ENCODE measurements at regions not wholly inside any gene's neighbourhood (a gene's known extent, or its start where the extent isn't known, plus 50 kb on each side); places are given as distances from the start of the nearest gene placed in this dataset.
A peak's percentile ranks its signal among the peaks of the same experiment; 100 is the strongest.

DNA sequence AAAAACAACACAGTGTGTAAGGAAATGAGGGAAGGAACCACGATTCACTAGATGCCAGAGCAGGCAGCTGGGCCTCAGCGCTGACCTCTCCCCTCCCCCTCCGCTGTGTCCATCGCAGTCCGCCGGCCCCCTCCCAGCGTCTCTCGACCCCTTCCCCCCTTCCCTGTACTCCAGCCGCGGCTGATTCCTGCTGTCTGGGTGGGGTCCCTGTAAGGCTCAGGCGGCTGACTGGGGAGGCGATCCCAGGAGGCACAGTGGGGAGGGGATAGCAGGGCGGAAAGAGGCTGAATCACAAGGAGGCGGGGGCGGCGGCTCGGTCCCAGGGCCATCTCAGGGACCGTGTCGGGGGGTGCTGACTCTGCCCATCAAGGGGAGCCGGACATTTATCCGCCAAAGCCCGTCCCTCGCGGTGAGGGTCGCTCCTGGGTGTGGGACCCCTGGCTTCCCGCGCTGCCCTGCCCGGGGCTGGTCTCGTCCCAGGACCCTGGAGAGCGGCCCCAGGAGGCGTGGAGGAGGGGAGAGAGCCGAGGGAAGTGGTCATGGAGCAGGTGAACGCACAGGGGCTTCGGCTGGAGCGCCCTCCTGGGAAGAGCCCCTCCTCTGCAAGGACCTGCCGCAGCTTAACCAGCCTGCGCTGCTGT lies 241.9 kb downstream of the PTPRU start:
- Histone ChIP-seq H3K27ac (no peak overlapping the region), H3K4me3 (ENCODE audit: low read depth, low read length) (no peak overlapping the region), H3K9me3 (ENCODE audit: severe bottlenecking) (no peaks in the 10 kb centered on the region), H3K36me3 (no peaks in the 10 kb centered on the region), H3K27me3 (ENCODE audit: insufficient read depth, low read depth, severe bottlenecking) (no peaks in the 10 kb centered on the region)
- TF ChIP-seq, protein P1, sequence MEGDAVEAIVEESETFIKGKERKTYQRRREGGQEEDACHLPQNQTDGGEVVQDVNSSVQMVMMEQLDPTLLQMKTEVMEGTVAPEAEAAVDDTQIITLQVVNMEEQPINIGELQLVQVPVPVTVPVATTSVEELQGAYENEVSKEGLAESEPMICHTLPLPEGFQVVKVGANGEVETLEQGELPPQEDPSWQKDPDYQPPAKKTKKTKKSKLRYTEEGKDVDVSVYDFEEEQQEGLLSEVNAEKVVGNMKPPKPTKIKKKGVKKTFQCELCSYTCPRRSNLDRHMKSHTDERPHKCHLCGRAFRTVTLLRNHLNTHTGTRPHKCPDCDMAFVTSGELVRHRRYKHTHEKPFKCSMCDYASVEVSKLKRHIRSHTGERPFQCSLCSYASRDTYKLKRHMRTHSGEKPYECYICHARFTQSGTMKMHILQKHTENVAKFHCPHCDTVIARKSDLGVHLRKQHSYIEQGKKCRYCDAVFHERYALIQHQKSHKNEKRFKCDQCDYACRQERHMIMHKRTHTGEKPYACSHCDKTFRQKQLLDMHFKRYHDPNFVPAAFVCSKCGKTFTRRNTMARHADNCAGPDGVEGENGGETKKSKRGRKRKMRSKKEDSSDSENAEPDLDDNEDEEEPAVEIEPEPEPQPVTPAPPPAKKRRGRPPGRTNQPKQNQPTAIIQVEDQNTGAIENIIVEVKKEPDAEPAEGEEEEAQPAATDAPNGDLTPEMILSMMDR (IDR thresholded peaks at IDR 0.05; ENCODE audit: low read depth, low read length): no peak
- DNase-seq: no peak

DNA sequence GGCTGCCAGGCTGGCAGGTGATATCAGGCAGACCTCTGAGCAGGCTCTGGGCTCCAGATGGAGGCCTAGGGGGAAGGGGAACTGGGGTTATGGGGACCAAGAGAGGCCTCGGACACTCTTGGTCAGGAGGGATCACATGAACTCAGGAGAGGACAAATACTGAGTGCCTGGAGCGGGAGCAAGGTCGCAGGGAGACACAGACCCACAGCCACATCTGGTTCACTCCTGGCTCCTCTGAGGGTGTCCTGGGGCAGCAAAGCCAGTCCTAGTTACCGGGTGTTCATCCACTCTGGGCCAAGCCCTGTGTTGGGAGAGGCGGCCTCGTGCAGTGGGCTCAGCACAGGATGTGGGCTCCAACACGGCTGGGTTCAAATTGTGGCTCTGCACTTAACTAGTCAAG lies 239.0 kb downstream of the PTPRU start:
- DNase-seq: no peak
- H3K27ac ChIP-seq: peak overlapping the region; percentile 2; the same call in 1 of the 2 replicates
- no peak overlapping the region for H3K4me3 ChIP-seq (ENCODE audit: low read depth, low read length)
- H3K9me3 ChIP-seq (ENCODE audit: severe bottlenecking): no peaks in the 10 kb centered on the region
- H3K36me3 ChIP-seq: no peaks in the 10 kb centered on the region
- H3K27me3 ChIP-seq (ENCODE audit: insufficient read depth, low read depth, severe bottlenecking): no peaks in the 10 kb centered on the region
- TF ChIP-seq, protein P1 (IDR thresholded peaks at IDR 0.05; ENCODE audit: low read depth, low read length): no peak

DNA sequence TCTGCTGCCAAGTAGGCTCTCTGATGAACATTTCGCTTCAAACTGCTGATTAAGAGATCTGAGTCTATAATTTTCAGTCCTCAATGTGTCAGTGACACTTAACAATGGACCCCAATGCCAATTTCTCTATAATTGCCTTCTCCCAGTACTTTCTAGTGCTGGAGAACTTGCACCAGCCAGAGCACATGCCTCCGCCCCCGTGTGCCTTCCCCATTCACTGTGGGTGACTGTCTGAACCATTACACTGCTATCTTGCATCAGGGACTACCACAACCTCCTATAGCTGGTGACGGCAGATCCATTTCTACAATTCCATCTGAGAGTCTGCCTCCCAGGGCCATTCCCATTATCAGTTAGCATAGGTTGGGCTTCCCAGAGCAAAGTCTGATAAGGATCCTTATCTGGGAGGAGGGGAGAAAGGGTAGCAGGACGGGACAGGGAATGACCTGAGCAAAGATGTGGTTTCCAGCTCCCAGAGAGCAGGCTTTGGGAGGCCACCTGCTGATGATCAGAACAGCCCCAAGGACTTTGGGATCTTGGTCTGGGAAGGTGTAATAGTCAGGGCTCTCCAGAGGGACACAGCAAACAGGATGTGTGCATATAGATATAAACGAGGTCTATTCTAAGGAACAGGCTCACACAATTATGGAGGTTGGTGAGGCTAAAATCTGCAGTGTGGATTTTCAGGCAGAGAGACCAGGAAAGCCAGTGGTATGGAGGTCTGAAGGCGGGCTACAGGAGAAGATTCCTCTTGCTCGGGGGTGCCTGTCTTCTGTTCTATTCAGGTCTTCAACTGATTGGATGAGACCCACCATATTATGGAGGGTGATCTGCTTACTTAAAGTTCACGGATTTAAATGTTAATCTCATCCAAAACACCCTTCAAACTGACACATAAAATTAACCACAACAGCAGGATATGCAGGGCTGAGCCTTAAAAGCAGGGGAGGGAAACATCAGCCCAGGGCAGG lies 238.2 kb downstream of the PTPRU start:
- Histone ChIP-seq H3K27ac (peak overlapping the region; percentile 32), H3K9me3 (ENCODE audit: severe bottlenecking) (no peaks in the 10 kb centered on the region), H3K36me3 (no peaks in the 10 kb centered on the region), H3K27me3 (ENCODE audit: insufficient read depth, low read depth, severe bottlenecking) (no peaks in the 10 kb centered on the region), H3K4me3 (ENCODE audit: low read depth, low read length) (no peak overlapping the region)
- TF ChIP-seq, protein P1 (IDR thresholded peaks at IDR 0.05; ENCODE audit: low read depth, low read length): no peak
- no peak for DNase-seq

DNA sequence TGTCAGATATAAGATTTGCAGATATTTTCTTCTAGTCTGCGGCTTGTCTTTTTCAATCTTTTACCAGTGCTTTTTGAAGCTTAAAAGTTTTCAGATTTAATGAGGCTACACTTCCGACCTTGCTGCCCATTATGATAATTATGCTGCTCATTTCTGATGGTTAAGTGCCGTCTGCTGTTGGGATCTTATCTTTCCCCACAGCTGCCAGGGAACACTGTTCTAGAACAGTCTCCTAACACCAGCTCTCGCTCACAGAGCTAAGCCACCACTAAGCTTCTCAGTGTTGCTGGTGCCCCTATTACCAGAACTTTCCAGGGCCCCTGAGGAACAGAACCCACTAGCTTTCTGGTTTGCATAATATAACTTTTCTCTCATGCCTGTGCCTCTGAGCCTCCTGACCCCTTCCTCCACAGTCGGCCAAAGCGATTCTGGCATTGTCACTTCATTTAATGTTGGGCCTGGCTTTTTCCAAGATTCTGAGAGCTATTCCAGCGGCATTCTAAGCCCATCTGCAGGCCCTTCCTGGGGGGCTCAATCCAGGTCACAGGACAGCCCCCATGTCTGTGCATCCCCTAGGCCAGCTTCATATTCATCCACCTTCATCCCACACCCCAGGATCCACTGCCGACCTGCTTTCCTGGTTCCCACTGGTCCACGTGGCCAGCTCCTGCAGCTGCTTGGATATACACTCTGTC lies 237.0 kb downstream of the PTPRU start:
- Histone ChIP-seq H3K27ac (peak overlapping the region; percentile 85), H3K4me3 (ENCODE audit: low read depth, low read length) (no peak overlapping the region), H3K36me3 (no peaks in the 10 kb centered on the region), H3K27me3 (ENCODE audit: insufficient read depth, low read depth, severe bottlenecking) (no peaks in the 10 kb centered on the region), H3K9me3 (ENCODE audit: severe bottlenecking) (no peaks in the 10 kb centered on the region)
- TF ChIP-seq, protein P1 (IDR thresholded peaks at IDR 0.05; ENCODE audit: low read depth, low read length): no peak
- peak; percentile 57 for DNase-seq

DNA sequence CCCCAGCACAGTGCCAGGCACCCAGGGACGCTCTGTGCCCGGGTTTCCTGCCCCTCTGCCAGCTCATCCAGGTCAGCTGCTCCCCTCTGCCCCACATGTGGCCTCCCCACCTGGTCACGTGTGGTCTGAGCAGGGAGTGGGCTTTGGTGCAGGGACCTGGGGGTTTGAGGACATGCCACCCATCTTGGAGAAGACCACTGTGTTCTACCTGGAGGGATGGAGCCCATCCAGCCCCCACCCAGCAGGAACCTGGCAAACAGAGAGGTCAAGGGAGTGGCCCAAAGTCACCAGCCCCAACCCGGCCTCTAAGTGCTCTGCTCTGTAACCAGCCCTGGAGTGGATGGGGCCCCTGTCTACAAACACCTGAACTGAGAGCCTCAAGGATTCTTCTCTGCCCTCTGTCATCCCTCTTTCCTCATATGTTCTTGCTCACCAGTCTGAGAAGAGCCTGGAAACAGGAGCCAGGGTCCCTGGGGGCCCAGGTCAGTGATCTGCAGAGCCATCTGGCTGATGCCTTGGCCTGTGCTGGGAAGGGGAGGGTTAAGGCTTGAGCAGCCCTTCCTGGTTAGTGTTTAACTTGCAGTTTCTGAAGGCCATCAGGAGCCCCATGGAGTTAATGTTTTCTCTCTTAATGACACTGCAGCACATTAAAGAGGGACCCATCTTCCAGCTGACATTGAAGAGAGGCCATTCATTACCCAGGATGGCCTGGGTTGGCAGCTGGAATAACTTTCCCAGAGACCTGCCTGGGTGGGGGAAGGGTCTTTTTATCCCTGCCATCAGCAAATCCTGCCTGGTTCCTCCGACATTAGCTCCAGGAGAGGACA lies 235.4 kb downstream of the PTPRU start:
- Histone ChIP-seq H3K27me3 (ENCODE audit: insufficient read depth, low read depth, severe bottlenecking) (no peaks in the 10 kb centered on the region), H3K4me3 (ENCODE audit: low read depth, low read length) (no peak overlapping the region), H3K9me3 (ENCODE audit: severe bottlenecking) (no peaks in the 10 kb centered on the region), H3K36me3 (no peaks in the 10 kb centered on the region), H3K27ac (peak overlapping the region; percentile 85)
- TF ChIP-seq, protein P1 (IDR thresholded peaks at IDR 0.05; ENCODE audit: low read depth, low read length): no peak
- DNase-seq: peak; percentile 85
